Activated CD4-positive, alpha-beta T cell treated with anti-CD3 and anti-CD28 coated beads, Interleukin-2, amount 10 ng/mL, durations not matched to agents 7 days and 5 days (primary cell): ENCODE measurements at regions not wholly inside any gene's neighbourhood (a gene's known extent, or its start where the extent isn't known, plus 50 kb on each side); places are given as distances from the start of the nearest gene placed in this dataset.

Experiments used
- CTCF ChIA-PET: fragments of 350-600 bp; sonication (Branson Sonifier 250); formaldehyde crosslinking; loops from one replicate; lab custom pipeline; 2021; ENCODE audit warnings: antibody characterized with exemption; lab: Charles Lee
- POLR2A ChIA-PET: fragments of 350-600 bp; sonication (Branson Sonifier 250); formaldehyde crosslinking; loops from one replicate; lab custom pipeline; 2021; ENCODE audit warnings: antibody characterized with exemption; lab: Charles Lee
- DNase-seq: peaks from one replicate; pipeline ENCODE4 v3.0.0-alpha.2; 2020
- H3K27ac Mint-ChIP-seq: one replicate; pipeline ENCODE4 v1.8.0; 2021; ENCODE audit warnings: mild to moderate bottlenecking, moderate library complexity, mixed read lengths
- H3K27me3 Mint-ChIP-seq: one replicate; pipeline ENCODE4 v1.8.0; 2021; ENCODE audit warnings: mixed read lengths
- H3K36me3 Mint-ChIP-seq: one replicate; pipeline ENCODE4 v1.8.0; 2021; ENCODE audit warnings: low read depth, mixed read lengths
- H3K4me1 Mint-ChIP-seq: one replicate; pipeline ENCODE4 v1.8.0; 2021; ENCODE audit warnings: mixed read lengths
- H3K4me3 Mint-ChIP-seq: one replicate; pipeline ENCODE4 v1.8.0; 2021; ENCODE audit warnings: mild to moderate bottlenecking, moderate library complexity, mixed read lengths
- H3K9me3 Mint-ChIP-seq: one replicate; pipeline ENCODE4 v1.8.0; 2021; ENCODE audit warnings: mixed read lengths

DNA sequence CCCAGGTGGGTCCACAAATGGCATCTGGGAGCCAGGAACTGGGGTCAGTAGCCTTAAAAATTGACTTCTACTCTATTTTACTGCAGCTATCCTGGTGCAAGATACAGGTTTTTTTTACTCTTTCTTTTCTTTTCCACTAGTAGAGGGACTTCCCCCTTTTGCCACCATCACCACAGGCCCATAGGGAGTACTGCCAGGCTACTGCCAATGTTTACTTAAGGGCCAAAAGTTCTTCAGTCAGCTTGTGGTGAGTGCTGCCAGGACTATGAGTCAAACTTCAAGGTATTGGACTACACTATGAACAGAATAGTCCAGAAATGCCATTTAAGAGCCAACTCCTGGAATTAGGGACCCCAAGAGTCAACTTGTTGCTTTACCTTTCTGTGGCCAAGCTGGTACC, 94.7 kb downstream of the EDA2R start:
- DNase-seq, result no peak
- H3K27me3 Mint-ChIP-seq, result no peaks in the 10 kb centered on the region
- H3K4me1 Mint-ChIP-seq, result no peaks in the 10 kb centered on the region
- H3K36me3 Mint-ChIP-seq, result no peaks in the 10 kb centered on the region
- POLR2A ChIA-PET, result no interaction called here
- CTCF ChIA-PET, result no interaction called here
- no peak overlapping the region for H3K4me3 Mint-ChIP-seq
- no peaks in the 10 kb centered on the region for H3K9me3 Mint-ChIP-seq
- H3K27ac Mint-ChIP-seq, result no peak overlapping the region

- ChIA-PET CTCF (interaction anchor here (1.3 kb wide), 1 partner anchor 11 kb away, joined by 3 read pairs; no protein-coding TSS in a partner anchor), POLR2A (no interaction called here)
- H3K36me3 Mint-ChIP-seq, result no peaks in the 10 kb centered on the region
- no peaks in the 10 kb centered on the region for H3K9me3 Mint-ChIP-seq
- DNase-seq, result no peak
- no peaks in the 10 kb centered on the region for H3K4me1 Mint-ChIP-seq
- H3K27me3 Mint-ChIP-seq, result no peaks in the 10 kb centered on the region
- H3K27ac Mint-ChIP-seq, result no peak overlapping the region
- H3K4me3 Mint-ChIP-seq, result no peak overlapping the region
Observed at GRCh38 chrX:66504481-66504880, 134.4 kb downstream of the EDA2R start.

GRCh38 chrX:66498672-66499296, 140.1 kb downstream of the EDA2R start:
- POLR2A ChIA-PET, result no interaction called here
- no peak for DNase-seq
- H3K36me3 Mint-ChIP-seq, result no peaks in the 10 kb centered on the region
- no peak overlapping the region for H3K4me3 Mint-ChIP-seq
- no peaks in the 10 kb centered on the region for H3K9me3 Mint-ChIP-seq
- H3K27me3 Mint-ChIP-seq, result no peaks in the 10 kb centered on the region
- no peak overlapping the region for H3K27ac Mint-ChIP-seq
- H3K4me1 Mint-ChIP-seq, result no peaks in the 10 kb centered on the region
- CTCF ChIA-PET, result no interaction called here

DNA sequence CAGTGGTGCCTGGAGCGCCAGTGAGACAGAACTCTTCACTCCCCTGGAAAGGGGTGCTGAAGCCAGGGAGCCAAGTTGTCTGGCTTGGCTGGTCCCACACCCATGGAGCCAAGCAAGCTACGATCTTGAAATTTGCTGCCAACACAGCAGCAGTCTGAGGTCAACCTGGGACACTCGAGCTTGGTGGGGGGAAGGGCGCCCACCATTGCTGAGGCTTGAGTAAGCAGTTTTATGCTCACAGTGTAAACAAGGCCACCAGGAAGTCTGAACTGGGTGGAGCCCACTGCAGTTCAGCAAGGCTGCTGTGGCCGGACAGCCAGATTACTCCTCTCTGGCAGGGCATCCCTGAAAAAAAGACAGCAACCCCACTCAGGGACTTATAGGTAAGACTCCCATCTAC, 149.5 kb downstream of the EDA2R start:
- Mint-ChIP-seq H3K27me3 (no peaks in the 10 kb centered on the region), H3K4me1 (no peaks in the 10 kb centered on the region), H3K9me3 (no peaks in the 10 kb centered on the region), H3K36me3 (no peaks in the 10 kb centered on the region), H3K4me3 (no peak overlapping the region), H3K27ac (no peak overlapping the region)
- CTCF ChIA-PET, result no interaction called here
- DNase-seq, result no peak
- POLR2A ChIA-PET, result no interaction called here
